HepG2 (cell line): ENCODE measurements at regions not wholly inside any gene's neighbourhood (a gene's known extent, or its start where the extent isn't known, plus 50 kb on each side); places are given as distances from the start of the nearest gene placed in this dataset.

Source experiments
- ATAC-seq: fragments of 200-7000 bp; cut with Tn5 transposase; 3 replicates; pipeline ENCODE4 v1.9.1; 2020; ENCODE audit warnings: mild to moderate bottlenecking, moderate library complexity
- BruUV-seq: library from RNA; stranded (reverse); fragments of 400-500 nt; replicated peaks from 2 replicates; lab custom pipeline; 2021; lab: Mats Ljungman, UMichigan
- CTCF ChIA-PET: fragments of 300-600 bp; formaldehyde crosslinking; extraction: SDS; loops from one replicate; lab custom pipeline; 2021; ENCODE audit warnings: low total read pairs, inconsistent platforms, low intra/inter-chr PET ratio; lab: Yijun Ruan, JAX
- POLR2A ChIA-PET: fragments of 350-600 bp; sonication (Branson Sonifier 250); formaldehyde crosslinking; loops from one replicate; lab custom pipeline; 2020; ENCODE audit warnings: antibody characterized with exemption, inconsistent platforms; lab: Yijun Ruan, JAX
- DNase-seq: peaks from one replicate; pipeline ENCODE4 v3.0.0-alpha.2; 2015; ENCODE audit warnings: low spot score
- FAIRE-seq: peaks from 3 replicates; lab custom pipeline; 2011; peaks lifted over from hg19 to GRCh38; lab: Jason Lieb, UNC
- H2AFZ ChIP-seq: one replicate; pipeline ENCODE4 v1.6.1; 2011; ENCODE audit warnings: low read length, inconsistent platforms
- H3K27ac ChIP-seq: fragments of 300-600 bp; 3 replicates; pipeline ENCODE4 v1.8.0; 2011; ENCODE audit warnings: mixed run types, mild to moderate bottlenecking, mixed read lengths, low read length, inconsistent platforms; ENCODE audit not compliant: insufficient read depth; ENCODE audit errors: extremely low read length
- H3K27me3 ChIP-seq, 2 experiments: fragments of 200-600 bp in 1 of 2; 2 replicates in 1 of 2; 3 replicates in 1 of 2; pipeline versions ENCODE4 v1.6.0 to v1.8.0; 2011; ENCODE audit warnings: low read length in 2 of 2, mild to moderate bottlenecking in 2 of 2, moderate library complexity in 2 of 2, inconsistent platforms in 1 of 2; ENCODE audit not compliant: insufficient read depth in 2 of 2, control insufficient read depth in 1 of 2
- H3K36me3 ChIP-seq, 2 experiments: fragments of 200-600 bp in 1 of 2; replicated peaks in 1 of 2; 2 replicates in 1 of 2; 3 replicates in 1 of 2; pipeline versions ENCODE4 v1.5.1 to v1.8.0; 2011; ENCODE audit warnings: low read length in 2 of 2, inconsistent platforms in 1 of 2; ENCODE audit not compliant: insufficient read depth in 2 of 2, control insufficient read depth in 1 of 2
- H3K4me1 ChIP-seq: 2 replicates; pipeline ENCODE4 v1.5.1; 2012; ENCODE audit warnings: low read length, inconsistent platforms; ENCODE audit not compliant: insufficient read depth
- H3K4me2 ChIP-seq: 2 replicates; pipeline ENCODE4 v1.6.0; 2011; ENCODE audit warnings: low read depth, low read length, inconsistent platforms
- H3K4me3 ChIP-seq, 3 experiments: fragments of 200-600 bp in 1 of 3; sonication (generic), shearing (Covaris generic) in 1 of 3; replicated peaks in 1 of 3; 2 replicates each; pipeline ENCODE4 v1.5.1; 2011 to 2016; ENCODE audit warnings: low read length in 3 of 3, inconsistent platforms in 2 of 3, low read depth in 2 of 3, mild to moderate bottlenecking in 2 of 3, control low read depth in 1 of 3, mixed read lengths in 1 of 3; ENCODE audit not compliant: insufficient read depth in 1 of 3
- H3K79me2 ChIP-seq: one replicate; pipeline ENCODE4 v1.6.1; 2011; ENCODE audit warnings: low read length, inconsistent platforms; ENCODE audit not compliant: insufficient read depth
- H3K9ac ChIP-seq: 2 replicates; pipeline ENCODE4 v1.6.0; 2011; ENCODE audit warnings: mild to moderate bottlenecking, low read depth, low read length, inconsistent platforms; ENCODE audit not compliant: insufficient read depth
- H3K9me3 ChIP-seq: 2 replicates; pipeline ENCODE4 v1.5.1; 2012; ENCODE audit warnings: mild to moderate bottlenecking, low read length
- H4K20me1 ChIP-seq: 2 replicates; pipeline ENCODE4 v1.6.0; 2011; ENCODE audit warnings: inconsistent platforms, mild to moderate bottlenecking, low read length, moderate library complexity; ENCODE audit not compliant: insufficient read depth
- ATF2 ChIP-seq: sonication (generic); formaldehyde crosslinking; IDR thresholded peaks from 2 replicates; pipeline ENCODE4 v1.4.0; 2020; ENCODE audit warnings: missing genetic modification reagents
- KLF9 ChIP-seq: IDR thresholded peaks from 2 replicates; pipeline ENCODE4 v1.6.1; 2016; ENCODE audit warnings: low read depth
- NR3C1 ChIP-seq: sonication (generic); formaldehyde crosslinking; IDR thresholded peaks from 2 replicates; pipeline ENCODE4 v1.4.0; 2020; ENCODE audit warnings: missing genetic modification reagents
- PCBP2 ChIP-seq: fragments of 200-400 bp; formaldehyde crosslinking; optimal IDR thresholded peaks from 2 replicates; pipeline ENCODE3; 2018; ENCODE audit warnings: low read length, low read depth; ENCODE audit not compliant: poor library complexity, severe bottlenecking
- RERE ChIP-seq: IDR thresholded peaks from 2 replicates; pipeline ENCODE4 v1.6.1; 2016; ENCODE audit warnings: low read depth, missing genetic modification reagents, missing compliant biosample characterization
- ZNF121 ChIP-seq: sonication (generic); formaldehyde crosslinking; IDR thresholded peaks from 2 replicates; pipeline ENCODE4 v1.5.0; 2020; ENCODE audit warnings: mild to moderate bottlenecking, missing genetic modification reagents
- ZNF20 ChIP-seq: sonication (generic); formaldehyde crosslinking; IDR thresholded peaks from 2 replicates; pipeline ENCODE4 v1.4.0; 2020; ENCODE audit warnings: mild to moderate bottlenecking, moderate library complexity, missing genetic modification reagents
- ZNF547 ChIP-seq: sonication (generic); formaldehyde crosslinking; IDR thresholded peaks from 2 replicates; pipeline ENCODE4 v1.5.1; 2020; ENCODE audit warnings: mild to moderate bottlenecking, missing genetic modification reagents
- ZNF558 ChIP-seq: sonication (generic); formaldehyde crosslinking; IDR thresholded peaks from 2 replicates; pipeline ENCODE4 v1.9.0; 2022; ENCODE audit warnings: mild to moderate bottlenecking, missing genetic modification reagents, borderline replicate concordance
- ZNF839 ChIP-seq: sonication (generic); formaldehyde crosslinking; IDR thresholded peaks from 2 replicates; pipeline ENCODE4 v1.4.0; 2020; ENCODE audit warnings: missing genetic modification reagents, mild to moderate bottlenecking, borderline replicate concordance
- WGBS: methylation state at CpG from one replicate; pipeline ENCODE4 v1.1.6; 2017; ENCODE audit warnings: low lambda C conversion rate; 5-methylcytosine and 5-hydroxymethylcytosine counted together
- in situ Hi-C: cut with HindIII; loops from 2 replicates; pipeline ENCODE4 v1.10.0; 2017; ENCODE audit warnings: low pct_unique_long_range_greater_than_20kb; ENCODE audit not compliant: extremely low pct_ligation_motif_present
- intact Hi-C: fragments of 100-400 bp; cut with micrococcal nuclease; formaldehyde crosslinking; loops from one replicate; pipeline ENCODE4 v1.10.0; 2022; ENCODE audit not compliant: unreplicated experiment

GRCh38 chr19:30722186-30722585 lies 350.0 kb downstream of the ZNF536 start:
- H3K27me3 ChIP-seq = peaks cover 0 to 5% of the 10 kb centered on the region in 2 experiments; a peak in 2 of 5 replicates
- intact Hi-C loops = no loop called here
- DNase-seq (no peak), FAIRE-seq (no peak), ATAC-seq (no peak)
- no peak overlapping the region for H2AFZ ChIP-seq
- in situ Hi-C loops = no loop called here
- no peaks in the 10 kb centered on the region for H3K9me3 ChIP-seq
- no TSS peak for BruUV-seq
- H4K20me1 ChIP-seq = no peaks in the 10 kb centered on the region
- no peaks in the 10 kb centered on the region for H3K79me2 ChIP-seq
- H3K36me3 ChIP-seq = no peaks in the 10 kb centered on the region
- H3K4me1 ChIP-seq = no peaks in the 10 kb centered on the region
- POLR2A ChIA-PET = no interaction called here
- H3K9ac ChIP-seq = no peak overlapping the region
- no peak overlapping the region for H3K27ac ChIP-seq
- TF ChIP-seq NR3C1 (no peak), PCBP2 (no peak), RERE (no peak)
- H3K4me2 ChIP-seq = no peak overlapping the region
- no peak overlapping the region for H3K4me3 ChIP-seq
- 77% methylated on average over 4 of the region's 8 CpGs for WGBS
- CTCF ChIA-PET = no interaction called here

GRCh38 chr19:30719999-30720345 lies 347.8 kb downstream of the ZNF536 start:
- H3K4me2 ChIP-seq = peak overlapping the region; percentile 63
- no peaks in the 10 kb centered on the region for H3K9me3 ChIP-seq
- 13% methylated on average over 9 of the region's 9 CpGs for WGBS
- in situ Hi-C loops (no loop called here), intact Hi-C loops (no loop called here)
- no TSS peak for BruUV-seq
- peak overlapping the region in 1 of 3 experiments; percentile 37; a peak in 2 of 6 replicates for H3K4me3 ChIP-seq
- H3K9ac ChIP-seq = no peak overlapping the region
- no peaks in the 10 kb centered on the region for H3K36me3 ChIP-seq
- no peak overlapping the region for H2AFZ ChIP-seq
- ChIA-PET CTCF (no interaction called here), POLR2A (no interaction called here)
- H3K27me3 ChIP-seq = peaks cover 0 to 5% of the 10 kb centered on the region in 2 experiments; a peak in 1 of 5 replicates
- DNase-seq (no peak), ATAC-seq (peak; percentile 25; the same call in 2 of the 3 replicates), FAIRE-seq (no peak)
- H3K4me1 ChIP-seq = no peaks in the 10 kb centered on the region
- H3K27ac ChIP-seq = no peak overlapping the region
- no peaks in the 10 kb centered on the region for H3K79me2 ChIP-seq
- no peaks in the 10 kb centered on the region for H4K20me1 ChIP-seq
- TF ChIP-seq ATF2 (CRISPR knock-in tag) (no peak), ZNF121 (no peak), ZNF547 (CRISPR knock-in tag) (no peak), ZNF839 (no peak), ZNF558 (CRISPR knock-in tag) (no peak), ZNF20 (no peak), KLF9 (CRISPR knock-in tag) (no peak)
